ENCODE measurements at regions not wholly inside any gene's neighbourhood (a gene's known extent, or its start where the extent isn't known, plus 50 kb on each side); places are given as distances from the start of the nearest gene placed in this dataset.

DNA sequence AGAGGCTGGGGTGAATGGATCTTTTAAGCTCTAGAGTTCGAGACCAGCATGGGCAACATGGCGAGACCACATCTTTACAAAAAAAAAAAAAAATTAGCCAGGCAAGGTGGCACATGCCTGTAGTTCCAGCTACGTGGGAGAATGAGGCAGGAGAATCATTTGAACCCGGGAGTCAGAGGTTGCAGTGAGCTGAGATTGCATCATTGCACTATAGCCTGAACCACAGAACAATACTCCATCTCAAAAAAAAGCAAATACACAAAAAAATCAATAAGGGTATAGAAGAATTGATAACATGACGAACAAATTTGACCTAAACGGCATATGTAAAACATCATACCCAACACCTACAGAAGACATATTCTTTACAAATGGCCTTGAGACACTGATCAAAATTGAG lies 668.4 kb downstream of the MECOM start:
- Mint-ChIP-seq H3K9me3 (peaks cover 0 to 8% (median 2%) of the 10 kb centered on the region in 9 donors), H3K36me3 (no peaks in the 10 kb centered on the region), H3K27me3 (no peaks in the 10 kb centered on the region), H3K4me3 (no peak overlapping the region), H3K4me1 (no peaks in the 10 kb centered on the region), H3K27ac (no peak overlapping the region)
- POLR2A ChIA-PET: no interaction called here
- DNase-seq: no peak
- no peak for ATAC-seq

DNA sequence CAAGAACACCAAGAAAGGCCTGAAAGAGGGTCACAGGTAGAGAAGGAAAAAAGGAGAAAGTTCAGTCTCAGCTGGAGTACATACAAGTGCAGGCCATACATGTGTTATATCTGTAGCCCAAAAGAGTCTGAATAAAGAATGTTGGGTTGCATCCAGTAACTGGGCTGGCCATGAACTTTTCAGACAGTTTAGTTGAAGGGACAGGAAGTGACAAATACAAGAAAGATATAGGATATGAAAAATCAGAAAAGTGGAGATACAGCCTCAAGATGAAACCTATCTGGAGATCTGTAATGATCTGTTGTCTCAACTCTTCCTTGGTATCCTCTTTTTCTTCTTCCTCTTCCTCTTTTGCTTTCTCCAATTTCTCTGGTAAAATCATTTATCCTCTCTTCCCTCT lies 671.7 kb downstream of the MECOM start:
- DNase-seq: no peak
- no peak for ATAC-seq
- H3K27ac Mint-ChIP-seq: no peak overlapping the region
- no peaks in the 10 kb centered on the region for H3K4me1 Mint-ChIP-seq
- H3K36me3 Mint-ChIP-seq: no peaks in the 10 kb centered on the region
- H3K27me3 Mint-ChIP-seq: no peaks in the 10 kb centered on the region
- POLR2A ChIA-PET: no interaction called here
- peaks cover 0 to 6% (median 0%) of the 10 kb centered on the region in 9 donors for H3K9me3 Mint-ChIP-seq
- no peak overlapping the region for H3K4me3 Mint-ChIP-seq

DNA sequence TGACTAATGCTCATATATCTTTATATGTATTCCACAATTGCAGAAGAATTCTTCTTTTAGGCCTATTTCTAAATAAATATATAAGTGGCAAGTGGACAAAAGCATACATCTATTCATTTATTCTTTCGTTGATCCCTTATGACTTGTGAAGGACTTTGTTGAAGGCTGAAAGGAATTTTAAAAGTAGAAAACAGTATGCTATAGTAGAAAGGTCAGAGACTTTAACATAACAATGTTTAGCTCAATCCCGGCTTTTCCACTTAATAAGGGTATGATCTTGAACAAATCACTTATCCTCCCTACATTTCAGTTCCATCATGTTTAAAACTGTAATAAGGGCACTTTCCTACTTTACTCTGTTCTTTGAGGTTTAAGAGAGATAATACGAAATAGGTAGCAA lies 672.9 kb downstream of the MECOM start:
- Mint-ChIP-seq H3K27me3 (no peaks in the 10 kb centered on the region), H3K4me3 (no peak overlapping the region), H3K36me3 (no peaks in the 10 kb centered on the region), H3K4me1 (no peaks in the 10 kb centered on the region), H3K9me3 (peaks cover 0 to 6% (median 0%) of the 10 kb centered on the region in 9 donors), H3K27ac (no peak overlapping the region)
- no peak for ATAC-seq
- POLR2A ChIA-PET: no interaction called here
- no peak for DNase-seq

DNA sequence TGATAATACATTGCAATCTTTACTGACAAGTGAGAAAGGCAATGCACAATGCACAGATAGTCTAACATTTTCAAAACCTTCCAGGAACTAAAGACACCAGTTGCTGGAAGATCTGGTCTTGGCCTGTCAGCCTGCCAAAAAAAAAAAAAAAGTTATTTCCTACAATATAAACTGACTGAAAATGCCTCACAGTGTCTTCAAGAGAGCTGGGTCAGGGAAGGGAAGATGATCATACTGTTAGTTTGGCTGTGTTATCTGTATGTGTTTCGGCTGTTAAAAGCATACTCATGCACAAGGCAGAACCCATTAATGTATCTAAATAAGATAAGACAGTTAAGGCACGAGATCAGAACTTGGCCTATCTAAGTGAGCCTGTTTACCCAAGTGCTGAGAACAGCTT lies 673.4 kb downstream of the MECOM start:
- Mint-ChIP-seq H3K4me3 (no peak overlapping the region), H3K36me3 (no peaks in the 10 kb centered on the region), H3K27me3 (no peaks in the 10 kb centered on the region), H3K27ac (no peak overlapping the region), H3K9me3 (peaks cover 0 to 6% (median 0%) of the 10 kb centered on the region in 9 donors), H3K4me1 (no peaks in the 10 kb centered on the region)
- ATAC-seq (no peak), DNase-seq (no peak)
- POLR2A ChIA-PET: no interaction called here

DNA sequence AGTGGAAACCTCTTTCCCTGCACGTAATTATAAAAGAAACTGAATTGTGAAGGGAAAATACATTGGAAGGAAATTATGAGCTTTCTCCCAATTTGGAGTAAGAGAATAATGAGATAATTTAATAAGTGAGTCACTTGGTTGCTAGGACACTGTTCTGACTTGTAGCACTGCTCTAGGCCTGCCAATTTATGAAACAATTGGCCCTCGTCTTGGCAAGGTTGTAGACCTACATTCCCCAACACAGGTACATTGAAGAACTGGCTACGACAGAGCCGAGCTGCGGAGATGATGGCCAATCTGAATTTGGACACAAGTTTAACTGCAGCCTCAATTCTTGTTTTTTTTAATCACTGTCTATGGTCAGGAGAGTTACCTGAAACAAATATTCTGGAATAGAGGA lies 674.1 kb downstream of the MECOM start:
- Mint-ChIP-seq H3K36me3 (no peaks in the 10 kb centered on the region), H3K4me1 (no peaks in the 10 kb centered on the region), H3K9me3 (peaks cover 0 to 6% (median 0%) of the 10 kb centered on the region in 9 donors), H3K27ac (no peak overlapping the region), H3K4me3 (no peak overlapping the region), H3K27me3 (no peaks in the 10 kb centered on the region)
- ATAC-seq (no peak), DNase-seq (no peak)
- POLR2A ChIA-PET: no interaction called here

DNA sequence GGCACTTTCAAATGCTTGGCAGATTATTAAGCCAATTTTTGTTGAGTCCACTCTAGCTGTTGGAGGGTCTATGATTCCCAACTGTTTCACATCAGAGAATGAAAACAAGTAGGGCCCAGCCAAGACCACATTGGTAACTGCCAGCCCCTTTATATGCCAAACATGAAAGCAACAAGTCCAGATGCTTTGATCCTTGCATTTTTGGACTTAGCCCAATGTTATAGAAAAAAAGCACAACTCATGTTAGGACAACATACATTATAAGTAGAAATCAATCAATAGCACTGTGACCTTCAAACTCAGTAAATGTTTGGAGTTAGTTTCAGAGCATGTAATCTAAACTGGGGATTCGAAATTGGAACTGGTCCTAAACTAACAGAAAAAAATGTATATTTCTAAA lies 674.7 kb downstream of the MECOM start:
- ATAC-seq (no peak), DNase-seq (no peak)
- Mint-ChIP-seq H3K27ac (no peak overlapping the region), H3K9me3 (peaks cover 0 to 6% (median 0%) of the 10 kb centered on the region in 9 donors), H3K27me3 (no peaks in the 10 kb centered on the region), H3K4me3 (no peak overlapping the region), H3K36me3 (no peaks in the 10 kb centered on the region), H3K4me1 (no peaks in the 10 kb centered on the region)
- POLR2A ChIA-PET: no interaction called here

DNA sequence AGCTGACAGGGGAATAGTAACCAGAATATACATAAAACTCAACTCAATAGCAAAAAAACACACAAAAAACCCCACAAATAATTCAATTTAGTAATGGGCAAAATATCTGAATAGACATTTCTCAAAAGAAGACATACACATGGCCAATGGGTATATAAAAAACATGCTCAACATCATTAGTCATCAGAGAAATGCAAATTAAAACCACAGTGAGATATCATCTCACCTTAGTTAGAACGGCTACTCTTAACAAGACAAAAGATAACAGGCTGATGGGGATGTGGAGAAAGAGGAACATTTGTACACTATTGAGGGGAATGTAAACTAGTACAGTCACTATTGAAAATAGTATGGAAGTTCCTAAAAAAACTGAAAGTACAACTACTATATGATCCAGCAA lies 678.6 kb downstream of the MECOM start:
- peaks cover 0 to 2% (median 0%) of the 10 kb centered on the region in 9 donors for H3K9me3 Mint-ChIP-seq
- POLR2A ChIA-PET: no interaction called here
- H3K4me3 Mint-ChIP-seq: no peak overlapping the region

DNA sequence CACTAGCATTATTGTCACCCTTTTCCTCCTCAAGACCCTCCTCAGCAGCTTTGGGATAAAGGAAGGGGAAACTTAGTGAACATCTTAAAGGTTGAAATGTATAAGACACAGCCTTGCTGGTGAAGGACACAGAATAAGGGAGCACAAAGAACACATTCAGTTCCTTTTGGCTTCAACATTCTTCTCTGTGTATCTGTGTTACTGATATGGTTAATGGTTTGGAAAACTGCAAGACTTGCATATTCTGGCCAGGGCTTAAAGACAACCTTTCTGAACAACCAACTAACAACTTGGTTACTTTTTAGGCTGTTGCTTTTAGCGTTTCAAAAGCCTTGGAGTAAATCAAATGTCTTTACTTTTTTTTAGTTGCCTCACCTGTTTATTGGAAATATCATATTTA lies 680.5 kb downstream of the MECOM start:
- POLR2A ChIA-PET: no interaction called here
- DNase-seq (no peak), ATAC-seq (no peak)
- H3K4me3 Mint-ChIP-seq: no peak overlapping the region
- peaks cover 0 to 7% (median 0%) of the 10 kb centered on the region in 9 donors for H3K9me3 Mint-ChIP-seq
- H3K27ac Mint-ChIP-seq: no peak overlapping the region
- H3K36me3 Mint-ChIP-seq: no peaks in the 10 kb centered on the region
- no peaks in the 10 kb centered on the region for H3K4me1 Mint-ChIP-seq
- H3K27me3 Mint-ChIP-seq: no peaks in the 10 kb centered on the region

More for the DNA sequence above, 678.6 kb downstream of the MECOM start:
- Mint-ChIP-seq H3K27ac (no peak overlapping the region), H3K4me1 (no peaks in the 10 kb centered on the region), H3K27me3 (no peaks in the 10 kb centered on the region), H3K36me3 (no peaks in the 10 kb centered on the region)
- DNase-seq: no peak
- ATAC-seq: no peak

DNA sequence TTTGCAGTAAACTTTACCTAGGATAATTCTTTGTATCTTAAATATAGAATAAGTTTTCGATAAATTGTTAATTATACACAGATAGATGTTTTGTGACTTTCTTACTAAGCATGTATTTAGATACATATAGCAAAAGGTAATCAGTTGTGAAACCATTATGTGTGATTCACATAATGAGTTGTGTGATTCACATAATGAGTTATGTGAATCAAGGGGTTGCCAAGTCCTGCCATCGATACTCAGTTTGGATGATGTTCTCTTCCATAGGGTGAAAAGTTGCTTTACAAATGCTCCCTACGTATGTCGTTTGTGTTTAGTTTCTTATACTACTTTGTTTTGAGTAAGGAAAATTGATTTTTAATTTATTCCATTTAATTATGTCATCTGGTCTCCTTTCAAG lies 682.1 kb downstream of the MECOM start:
- no peak overlapping the region for H3K27ac Mint-ChIP-seq

DNA sequence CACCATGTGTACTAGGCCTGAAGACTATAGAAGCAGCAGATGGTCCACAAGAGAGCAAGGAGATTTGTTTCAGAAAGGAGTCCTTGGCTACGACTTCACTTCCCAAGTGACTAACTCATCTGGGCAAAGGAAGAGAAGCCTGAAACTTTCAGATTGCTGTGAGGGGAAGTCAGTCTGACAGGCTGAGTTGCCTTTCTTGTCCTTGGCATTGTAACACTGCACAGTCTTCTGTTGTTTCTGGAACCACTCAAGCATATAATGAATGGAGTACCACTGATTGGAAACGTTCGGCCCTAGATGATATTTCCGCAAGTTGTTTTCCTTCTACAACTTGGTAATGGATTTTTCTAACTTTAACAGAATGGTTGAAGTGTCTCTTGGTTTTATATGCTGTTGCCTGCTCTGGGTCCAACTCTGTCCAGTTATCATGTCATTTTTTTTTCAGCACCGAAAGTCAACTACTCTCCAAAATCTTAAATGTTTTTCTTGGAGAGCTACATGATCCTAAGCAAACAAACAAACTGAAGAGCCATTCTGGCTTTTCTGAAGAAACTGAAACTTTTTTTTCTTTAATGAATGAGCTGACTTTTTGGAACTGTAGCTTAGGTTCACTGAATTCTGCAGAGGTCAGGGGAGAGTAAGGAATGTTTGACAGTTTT lies 685.7 kb downstream of the MECOM start:
- Mint-ChIP-seq H3K4me3 (no peak overlapping the region), H3K27me3 (no peaks in the 10 kb centered on the region), H3K27ac (no peak overlapping the region), H3K4me1 (no peaks in the 10 kb centered on the region), H3K36me3 (no peaks in the 10 kb centered on the region), H3K9me3 (peaks cover 0 to 7% (median 0%) of the 10 kb centered on the region in 9 donors)
- POLR2A ChIA-PET: no interaction called here
- DNase-seq: no peak
- ATAC-seq: no peak

More for the DNA sequence above, 682.1 kb downstream of the MECOM start:
- POLR2A ChIA-PET: no interaction called here
- Mint-ChIP-seq H3K36me3 (no peaks in the 10 kb centered on the region), H3K4me3 (no peak overlapping the region), H3K4me1 (no peaks in the 10 kb centered on the region), H3K27me3 (no peaks in the 10 kb centered on the region), H3K9me3 (peaks cover 0 to 7% (median 0%) of the 10 kb centered on the region in 9 donors)
- DNase-seq (no peak), ATAC-seq (no peak)

DNA sequence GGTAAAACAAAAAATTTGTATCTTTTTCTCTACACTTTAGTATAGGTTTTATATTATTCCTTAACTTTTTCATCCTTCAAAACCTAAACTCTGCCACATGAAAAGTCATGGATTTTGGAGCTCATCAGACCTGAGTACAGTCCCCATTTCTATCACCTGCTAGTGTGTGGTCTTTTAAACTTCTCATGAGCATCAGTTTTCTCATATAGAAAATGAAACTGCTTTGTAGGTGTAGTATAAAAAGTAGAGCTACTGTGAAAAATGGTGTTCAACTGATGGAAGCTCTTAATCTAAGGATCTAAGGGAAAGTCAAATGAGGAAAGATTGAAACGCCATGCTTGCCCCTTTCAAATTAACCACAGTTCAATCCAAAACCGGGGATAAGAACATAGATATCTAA lies 686.5 kb downstream of the MECOM start:
- no peaks in the 10 kb centered on the region for H3K4me1 Mint-ChIP-seq
- H3K27me3 Mint-ChIP-seq: no peaks in the 10 kb centered on the region
- peaks cover 0 to 7% (median 0%) of the 10 kb centered on the region in 9 donors for H3K9me3 Mint-ChIP-seq
- H3K4me3 Mint-ChIP-seq: no peak overlapping the region
- no peak overlapping the region for H3K27ac Mint-ChIP-seq
- POLR2A ChIA-PET: no interaction called here
- H3K36me3 Mint-ChIP-seq: no peaks in the 10 kb centered on the region
- ATAC-seq (no peak), DNase-seq (no peak)

DNA sequence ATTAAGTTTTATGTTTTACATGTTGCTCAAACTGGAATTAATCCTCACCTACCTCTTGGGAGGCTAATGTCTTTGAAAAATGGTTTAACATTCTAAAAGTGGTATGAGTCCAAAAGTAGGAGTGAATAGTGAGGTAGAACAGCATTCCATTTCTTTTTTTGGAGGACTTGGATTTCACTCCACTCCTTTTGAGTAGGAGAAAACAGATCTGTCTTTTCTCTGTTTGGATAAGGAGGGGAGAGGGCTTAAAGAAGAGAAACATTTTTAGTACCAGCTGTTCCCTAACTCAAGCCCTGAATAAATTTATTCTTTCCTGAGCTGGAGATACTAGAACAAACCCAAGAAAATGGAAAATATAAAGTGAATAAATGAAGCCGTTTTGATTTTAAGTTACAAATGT lies 687.9 kb downstream of the MECOM start:
- ATAC-seq (no peak), DNase-seq (no peak)
- Mint-ChIP-seq H3K27me3 (no peaks in the 10 kb centered on the region), H3K4me1 (no peaks in the 10 kb centered on the region), H3K36me3 (no peaks in the 10 kb centered on the region), H3K9me3 (peaks cover 0 to 7% (median 0%) of the 10 kb centered on the region in 9 donors), H3K27ac (no peak overlapping the region), H3K4me3 (no peak overlapping the region)
- POLR2A ChIA-PET: no interaction called here

DNA sequence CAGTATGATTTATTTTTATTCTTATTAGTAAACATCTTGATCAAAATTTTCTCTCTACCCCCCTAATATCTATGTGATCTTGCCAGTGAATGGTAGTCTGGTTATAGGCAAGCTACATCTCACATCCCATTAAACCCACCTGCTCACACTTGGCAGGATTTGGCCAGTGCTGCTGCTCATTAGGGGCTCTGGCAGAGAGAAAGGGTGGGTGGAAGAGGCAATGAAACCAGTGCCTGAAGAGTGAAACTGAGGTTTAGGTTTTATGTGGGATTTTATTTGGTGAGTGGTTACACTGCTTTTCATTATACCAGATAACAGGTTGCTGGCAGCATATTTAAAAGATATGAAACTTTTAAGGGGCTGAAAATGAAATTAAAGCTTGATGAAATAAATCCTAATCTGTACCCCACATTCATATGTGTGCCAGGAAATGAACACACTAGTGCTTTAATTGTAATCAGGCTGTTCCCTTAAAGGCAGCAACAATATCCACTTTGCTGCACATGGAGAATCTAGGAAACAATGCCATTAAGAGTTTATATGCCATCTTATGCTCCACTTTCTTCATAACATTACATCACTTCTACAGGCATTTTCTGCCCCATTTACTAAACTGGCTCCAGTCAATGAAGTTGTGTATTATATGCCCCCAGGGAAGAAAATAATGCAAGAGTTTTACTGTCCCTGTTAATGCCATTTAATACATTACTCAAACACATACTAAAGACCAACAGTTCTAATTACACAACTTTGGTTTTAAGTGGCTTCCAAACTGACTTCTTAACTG lies 688.7 kb downstream of the MECOM start:
- no peaks in the 10 kb centered on the region for H3K27me3 Mint-ChIP-seq
- H3K9me3 Mint-ChIP-seq: peaks cover 0 to 7% (median 0%) of the 10 kb centered on the region in 9 donors
- POLR2A ChIA-PET: no interaction called here
- ATAC-seq (no peak), DNase-seq (no peak)
- H3K36me3 Mint-ChIP-seq: no peaks in the 10 kb centered on the region
- H3K4me3 Mint-ChIP-seq: no peak overlapping the region
- no peak overlapping the region for H3K27ac Mint-ChIP-seq
- H3K4me1 Mint-ChIP-seq: no peaks in the 10 kb centered on the region

DNA sequence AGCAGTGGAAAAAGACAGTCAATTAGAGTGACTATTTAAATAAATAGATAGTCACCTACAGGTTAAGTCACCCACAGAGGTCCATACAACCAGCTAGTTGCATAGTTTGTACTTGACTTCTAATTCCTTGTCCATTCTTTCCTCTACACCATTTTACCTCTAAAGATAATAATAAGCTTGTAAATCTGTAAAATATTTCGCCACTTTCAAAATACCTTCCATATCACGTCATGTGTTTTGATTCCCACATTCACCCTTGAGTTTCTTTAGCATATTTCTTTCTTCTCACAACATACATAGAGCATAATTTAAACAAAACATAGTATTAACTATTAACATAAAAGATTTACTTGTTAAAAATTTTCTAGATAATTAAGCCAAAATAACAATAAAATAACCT lies 689.6 kb downstream of the MECOM start:
- Mint-ChIP-seq H3K4me3 (no peak overlapping the region), H3K36me3 (no peaks in the 10 kb centered on the region), H3K27me3 (no peaks in the 10 kb centered on the region), H3K4me1 (no peaks in the 10 kb centered on the region), H3K9me3 (peaks cover 0 to 2% (median 0%) of the 10 kb centered on the region in 9 donors), H3K27ac (no peak overlapping the region)
- no peak for ATAC-seq
- no peak for DNase-seq
- POLR2A ChIA-PET: no interaction called here
